HEK293 (cell line): ENCODE measurements at regions not wholly inside any gene's neighbourhood (a gene's known extent, or its start where the extent isn't known, plus 50 kb on each side); places are given as distances from the start of the nearest gene placed in this dataset.

ENCODE experiments used
- CTCF ChIA-PET: fragments of 350-600 bp; formaldehyde crosslinking; extraction: SDS; loops from one replicate; lab custom pipeline; 2021; ENCODE audit warnings: antibody characterized with exemption; lab: Yijun Ruan, JAX
- POLR2A ChIA-PET: fragments of 300-600 bp; formaldehyde crosslinking; extraction: SDS; loops from one replicate; lab custom pipeline; 2020; ENCODE audit warnings: antibody characterized with exemption, inconsistent platforms; lab: Yijun Ruan, JAX
- H3K27ac ChIP-seq: fragments of 200-500 bp; sonication (Bioruptor generic); 2 replicates; pipeline ENCODE4 v1.5.1; 2014; ENCODE audit warnings: low read depth, low read length, control low read depth, inconsistent platforms; ENCODE audit errors: extremely low read depth
- H3K36me3 ChIP-seq, 2 experiments: fragments of 200-500 bp in 1 of 2; sonication (Bioruptor generic) in 1 of 2; 1 replicate in 1 of 2; 2 replicates in 1 of 2; pipeline ENCODE4 v1.5.1; 2014 to 2017; ENCODE audit warnings: inconsistent platforms in 2 of 2, low read length in 2 of 2; ENCODE audit not compliant: control insufficient read depth in 2 of 2, insufficient read depth in 1 of 2
- H3K4me1 ChIP-seq: fragments of 200-500 bp; sonication (Bioruptor generic); 2 replicates; pipeline ENCODE4 v1.5.1; 2014; ENCODE audit warnings: mild to moderate bottlenecking, low read length, inconsistent platforms; ENCODE audit not compliant: control insufficient read depth, insufficient read depth
- H3K4me3 ChIP-seq: 2 replicates; pipeline ENCODE4 v1.5.1; 2011; ENCODE audit warnings: low read depth, mild to moderate bottlenecking, control low read depth, low read length, moderate library complexity
- H3K9me3 ChIP-seq: fragments of 200-500 bp; sonication (Bioruptor generic); 2 replicates; pipeline ENCODE4 v1.5.1; 2014; ENCODE audit warnings: low read depth, low read length, inconsistent platforms; ENCODE audit not compliant: control insufficient read depth, insufficient read depth
- CTCF ChIP-seq: fragments of 450-650 bp; formaldehyde crosslinking; IDR thresholded peaks from 2 replicates; pipeline ENCODE4 v1.5.1; 2016; ENCODE audit warnings: missing biosample characterization, missing genetic modification characterization
- ELK4 ChIP-seq: IDR thresholded peaks from 2 replicates; pipeline ENCODE4 v1.6.1; 2011; ENCODE audit warnings: mild to moderate bottlenecking, low read depth, low read length, borderline replicate concordance
- FEZF1 ChIP-seq: fragments of 450-650 bp; formaldehyde crosslinking; IDR thresholded peaks from 2 replicates; pipeline ENCODE4 v1.5.1; 2016; ENCODE audit warnings: missing biosample characterization, missing genetic modification characterization
- SP7 ChIP-seq: fragments of 450-650 bp; formaldehyde crosslinking; IDR thresholded peaks from 2 replicates; pipeline ENCODE4 v1.5.1; 2016; ENCODE audit warnings: missing biosample characterization, missing genetic modification characterization
- ZBTB21 ChIP-seq: fragments of 450-650 bp; formaldehyde crosslinking; IDR thresholded peaks from 2 replicates; pipeline ENCODE4 v1.5.1; 2017; ENCODE audit warnings: missing biosample characterization, missing genetic modification characterization
- ZBTB6 ChIP-seq: fragments of 450-650 bp; formaldehyde crosslinking; IDR thresholded peaks from 2 replicates; pipeline ENCODE4 v1.5.1; 2017; ENCODE audit warnings: missing biosample characterization, missing genetic modification characterization
- ZNF341 ChIP-seq: fragments of 450-650 bp; formaldehyde crosslinking; IDR thresholded peaks from 2 replicates; pipeline ENCODE4; 2016; ENCODE audit warnings: low read depth, missing biosample characterization, missing genetic modification characterization
- ZNF529 ChIP-seq: fragments of 450-650 bp; formaldehyde crosslinking; IDR thresholded peaks from 2 replicates; pipeline ENCODE4 v1.5.1; 2017; ENCODE audit warnings: missing genetic modification characterization, missing biosample characterization; ENCODE audit not compliant: insufficient replicate concordance
- ZNF549 ChIP-seq: fragments of 450-650 bp; IDR thresholded peaks from 2 replicates; pipeline ENCODE4 v1.5.1; 2018; ENCODE audit warnings: missing biosample characterization, missing genetic modification characterization, mild to moderate bottlenecking, inconsistent platforms, moderate library complexity
- ZNF626 ChIP-seq: fragments of 450-650 bp; sonication (Bioruptor Pico); formaldehyde crosslinking; IDR thresholded peaks from 2 replicates; pipeline ENCODE4 v1.5.1; 2018; ENCODE audit warnings: missing biosample characterization, missing genetic modification characterization, inconsistent platforms
- ZNF692 ChIP-seq: fragments of 450-650 bp; formaldehyde crosslinking; IDR thresholded peaks from 2 replicates; pipeline ENCODE4 v1.5.1; 2016; ENCODE audit warnings: missing biosample characterization, missing genetic modification characterization
- ZNF830 ChIP-seq: fragments of 450-650 bp; IDR thresholded peaks from 2 replicates; pipeline ENCODE4 v1.5.0; 2018; ENCODE audit warnings: missing biosample characterization, missing genetic modification characterization, low read depth, mild to moderate bottlenecking, moderate library complexity
- ZXDB ChIP-seq: fragments of 450-650 bp; formaldehyde crosslinking; IDR thresholded peaks from 2 replicates; pipeline ENCODE4 v1.5.1; 2016; ENCODE audit warnings: missing biosample characterization, missing genetic modification characterization

- no peak for TF ChIP-seq ZNF692 (tag by site-specific recombination)
- no peak for TF ChIP-seq ZNF529 (tag by site-specific recombination)
- no peak for TF ChIP-seq ZXDB (tag by site-specific recombination)
- TF ChIP-seq ZNF626 (tag by site-specific recombination), result no peak
Measured at GRCh38 chr7:117990834-117991233, 117.6 kb upstream of the CTTNBP2 start (continued).

GRCh38 chr7:117992635-117993376 lies 119.6 kb upstream of the CTTNBP2 start:
- Histone ChIP-seq H3K4me3 (no peak overlapping the region), H3K36me3 (no peaks in the 10 kb centered on the region), H3K27ac (no peak overlapping the region), H3K9me3 (no peaks in the 10 kb centered on the region), H3K4me1 (no peaks in the 10 kb centered on the region)
- POLR2A ChIA-PET, result no interaction called here
- TF ChIP-seq ELK4 (no peak), SP7 (tag by site-specific recombination) (no peak), ZNF830 (tag by site-specific recombination) (no peak), ZBTB6 (tag by site-specific recombination) (no peak), ZBTB21 (tag by site-specific recombination) (no peak), FEZF1 (tag by site-specific recombination) (no peak)
- CTCF ChIA-PET, result interaction anchor here (0.6 to 1.3 kb wide), 17 partner anchors 13 to 337 kb away, joined by 3 to 12 read pairs (median 3); no protein-coding TSS in a partner anchor

- ChIA-PET POLR2A (no interaction called here), CTCF (interaction anchor here (0.5 to 1.3 kb wide), 18 partner anchors 13 to 338 kb away, joined by 3 to 12 read pairs (median 3); no protein-coding TSS in a partner anchor)
- Histone ChIP-seq H3K4me1 (no peaks in the 10 kb centered on the region), H3K36me3 (no peaks in the 10 kb centered on the region), H3K4me3 (no peak overlapping the region), H3K27ac (no peak overlapping the region), H3K9me3 (no peaks in the 10 kb centered on the region)
- peak; percentile 56 for TF ChIP-seq ZNF341
- TF ChIP-seq ZNF549 (tag by site-specific recombination), result no peak
- TF ChIP-seq CTCF, result peak; percentile 44
Measured at GRCh38 chr7:117993377-117994003, 120.2 kb upstream of the CTTNBP2 start.
